ENCODE measurements at regions not wholly inside any gene's neighbourhood (a gene's known extent, or its start where the extent isn't known, plus 50 kb on each side); places are given as distances from the start of the nearest gene placed in this dataset.
"Not testable (repeated sequence)": the region's sequence is repeated elsewhere in the genome, so short reads cannot be mapped to it uniquely, and the experiment has no call there.

DNA sequence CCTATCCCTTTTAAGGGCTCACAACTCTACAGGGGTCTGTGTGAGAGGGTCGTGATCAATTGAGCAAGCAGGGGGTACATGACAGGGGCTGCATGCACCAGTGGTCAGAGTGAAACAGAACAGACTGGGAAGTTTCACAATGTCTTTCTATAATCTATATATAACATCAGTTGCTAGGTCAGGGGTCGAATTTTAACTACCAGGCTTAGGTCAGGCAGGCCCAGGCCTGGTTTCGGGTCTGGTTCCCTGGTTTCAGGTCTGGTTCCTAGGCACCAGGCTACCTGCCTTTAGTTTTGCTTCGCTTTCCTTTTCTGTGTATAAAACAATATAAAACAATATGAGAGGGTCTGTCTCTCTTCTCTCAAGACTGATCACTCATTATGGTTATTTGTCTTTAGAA lies 390.2 kb upstream of the CHORDC1 start:
- TF ChIP-seq, protein P1, sequence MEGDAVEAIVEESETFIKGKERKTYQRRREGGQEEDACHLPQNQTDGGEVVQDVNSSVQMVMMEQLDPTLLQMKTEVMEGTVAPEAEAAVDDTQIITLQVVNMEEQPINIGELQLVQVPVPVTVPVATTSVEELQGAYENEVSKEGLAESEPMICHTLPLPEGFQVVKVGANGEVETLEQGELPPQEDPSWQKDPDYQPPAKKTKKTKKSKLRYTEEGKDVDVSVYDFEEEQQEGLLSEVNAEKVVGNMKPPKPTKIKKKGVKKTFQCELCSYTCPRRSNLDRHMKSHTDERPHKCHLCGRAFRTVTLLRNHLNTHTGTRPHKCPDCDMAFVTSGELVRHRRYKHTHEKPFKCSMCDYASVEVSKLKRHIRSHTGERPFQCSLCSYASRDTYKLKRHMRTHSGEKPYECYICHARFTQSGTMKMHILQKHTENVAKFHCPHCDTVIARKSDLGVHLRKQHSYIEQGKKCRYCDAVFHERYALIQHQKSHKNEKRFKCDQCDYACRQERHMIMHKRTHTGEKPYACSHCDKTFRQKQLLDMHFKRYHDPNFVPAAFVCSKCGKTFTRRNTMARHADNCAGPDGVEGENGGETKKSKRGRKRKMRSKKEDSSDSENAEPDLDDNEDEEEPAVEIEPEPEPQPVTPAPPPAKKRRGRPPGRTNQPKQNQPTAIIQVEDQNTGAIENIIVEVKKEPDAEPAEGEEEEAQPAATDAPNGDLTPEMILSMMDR (IDR thresholded peaks at IDR 0.05 in 4 of 5, conservative IDR thresholded peaks at IDR 0.05 in 1 of 5): not testable (repeated sequence)
- TF ChIP-seq POLR2A (IDR thresholded peaks at IDR 0.05): not testable (repeated sequence)
